SU-DHL-6 (cell line): ENCODE measurements at regions not wholly inside any gene's neighbourhood (a gene's known extent, or its start where the extent isn't known, plus 50 kb on each side); places are given as distances from the start of the nearest gene placed in this dataset.

Experiments
- EZH2phosphoT487 ChIP-seq: fragments of 200-600 bp; sonication (generic), shearing (Covaris generic); conservative IDR thresholded peaks from 2 replicates; pipeline ENCODE4 v1.6.1; 2018; ENCODE audit warnings: mild to moderate bottlenecking, antibody characterized with exemption, low read length, moderate library complexity, mixed read lengths
- TF ChIP-seq, protein P1 (sequence below): fragments of 200-600 bp; sonication (generic); IDR thresholded peaks from one replicate; pipeline ENCODE4 v1.5.1; 2017; ENCODE audit warnings: antibody characterized with exemption, mild to moderate bottlenecking, low read length, moderate library complexity; ENCODE audit not compliant: insufficient read depth, poor library complexity, severe bottlenecking

DNA sequence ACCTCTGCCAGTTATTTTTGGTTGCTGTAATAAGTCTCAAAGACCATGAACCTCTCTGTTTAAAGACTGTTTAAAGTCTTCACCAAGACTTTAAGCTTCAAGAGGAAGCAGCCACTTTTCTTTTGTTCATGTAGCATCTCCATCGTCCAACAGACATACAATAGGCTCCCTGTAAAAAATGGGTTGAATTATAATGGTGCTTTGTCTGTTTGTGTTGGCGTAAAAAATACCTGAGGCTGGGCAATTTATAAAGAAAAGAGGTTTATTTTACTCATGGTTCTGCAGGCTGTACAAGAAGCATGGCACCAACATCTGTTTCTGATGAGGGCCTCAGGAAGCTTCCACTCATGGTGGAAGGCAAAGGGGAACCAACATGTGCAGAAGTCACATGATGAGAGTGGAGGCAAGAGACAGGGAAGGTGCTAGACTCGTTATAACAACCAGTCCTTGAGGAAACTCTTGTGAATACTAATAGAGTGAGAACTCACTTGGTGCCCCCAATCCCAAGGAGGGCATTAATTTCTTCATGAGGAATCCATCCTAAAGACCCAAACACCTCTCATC is 126.3 kb upstream of the RPS23 start:
- TF ChIP-seq, protein P1, sequence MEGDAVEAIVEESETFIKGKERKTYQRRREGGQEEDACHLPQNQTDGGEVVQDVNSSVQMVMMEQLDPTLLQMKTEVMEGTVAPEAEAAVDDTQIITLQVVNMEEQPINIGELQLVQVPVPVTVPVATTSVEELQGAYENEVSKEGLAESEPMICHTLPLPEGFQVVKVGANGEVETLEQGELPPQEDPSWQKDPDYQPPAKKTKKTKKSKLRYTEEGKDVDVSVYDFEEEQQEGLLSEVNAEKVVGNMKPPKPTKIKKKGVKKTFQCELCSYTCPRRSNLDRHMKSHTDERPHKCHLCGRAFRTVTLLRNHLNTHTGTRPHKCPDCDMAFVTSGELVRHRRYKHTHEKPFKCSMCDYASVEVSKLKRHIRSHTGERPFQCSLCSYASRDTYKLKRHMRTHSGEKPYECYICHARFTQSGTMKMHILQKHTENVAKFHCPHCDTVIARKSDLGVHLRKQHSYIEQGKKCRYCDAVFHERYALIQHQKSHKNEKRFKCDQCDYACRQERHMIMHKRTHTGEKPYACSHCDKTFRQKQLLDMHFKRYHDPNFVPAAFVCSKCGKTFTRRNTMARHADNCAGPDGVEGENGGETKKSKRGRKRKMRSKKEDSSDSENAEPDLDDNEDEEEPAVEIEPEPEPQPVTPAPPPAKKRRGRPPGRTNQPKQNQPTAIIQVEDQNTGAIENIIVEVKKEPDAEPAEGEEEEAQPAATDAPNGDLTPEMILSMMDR: no peak
- TF ChIP-seq EZH2phosphoT487: no peak
